Uterus (tissue), 2 donors: ENCODE measurements at regions not wholly inside any gene's neighbourhood (a gene's known extent, or its start where the extent isn't known, plus 50 kb on each side); places are given as distances from the start of the nearest gene placed in this dataset.

Experiments
- POLR2A ChIP-seq, 2 donors: fragments of 450-650 bp; IDR thresholded peaks; one replicate each; pipeline ENCODE4 v1.6.1; 2016; ENCODE audit warnings: antibody characterized with exemption in 2 of 2, mild to moderate bottlenecking in 1 of 2, moderate library complexity in 1 of 2
- TF ChIP-seq, protein P1 (sequence below), 4 experiments: fragments of 200-600 bp in 2 of 4; fragments of 450-650 bp in 2 of 4; sonication (generic) in 2 of 4; IDR thresholded peaks; one replicate each; pipeline ENCODE4 v1.5.1; 2016 to 2019; ENCODE audit warnings: antibody characterized with exemption in 4 of 4, mild to moderate bottlenecking in 2 of 4, moderate library complexity in 1 of 4

- TF ChIP-seq, protein P1, sequence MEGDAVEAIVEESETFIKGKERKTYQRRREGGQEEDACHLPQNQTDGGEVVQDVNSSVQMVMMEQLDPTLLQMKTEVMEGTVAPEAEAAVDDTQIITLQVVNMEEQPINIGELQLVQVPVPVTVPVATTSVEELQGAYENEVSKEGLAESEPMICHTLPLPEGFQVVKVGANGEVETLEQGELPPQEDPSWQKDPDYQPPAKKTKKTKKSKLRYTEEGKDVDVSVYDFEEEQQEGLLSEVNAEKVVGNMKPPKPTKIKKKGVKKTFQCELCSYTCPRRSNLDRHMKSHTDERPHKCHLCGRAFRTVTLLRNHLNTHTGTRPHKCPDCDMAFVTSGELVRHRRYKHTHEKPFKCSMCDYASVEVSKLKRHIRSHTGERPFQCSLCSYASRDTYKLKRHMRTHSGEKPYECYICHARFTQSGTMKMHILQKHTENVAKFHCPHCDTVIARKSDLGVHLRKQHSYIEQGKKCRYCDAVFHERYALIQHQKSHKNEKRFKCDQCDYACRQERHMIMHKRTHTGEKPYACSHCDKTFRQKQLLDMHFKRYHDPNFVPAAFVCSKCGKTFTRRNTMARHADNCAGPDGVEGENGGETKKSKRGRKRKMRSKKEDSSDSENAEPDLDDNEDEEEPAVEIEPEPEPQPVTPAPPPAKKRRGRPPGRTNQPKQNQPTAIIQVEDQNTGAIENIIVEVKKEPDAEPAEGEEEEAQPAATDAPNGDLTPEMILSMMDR (IDR thresholded peaks at IDR 0.05) = no peak
- TF ChIP-seq POLR2A (IDR thresholded peaks at IDR 0.05) = no peak
These were observed 2248.1 kb downstream of the ARAP2 start for GRCh38 chr4:33996075-33996718.
